ENCODE measurements at regions not wholly inside any gene's neighbourhood (a gene's known extent, or its start where the extent isn't known, plus 50 kb on each side); places are given as distances from the start of the nearest gene placed in this dataset.
"Not testable (repeated sequence)": the region's sequence is repeated elsewhere in the genome, so short reads cannot be mapped to it uniquely, and the experiment has no call there.

DNA sequence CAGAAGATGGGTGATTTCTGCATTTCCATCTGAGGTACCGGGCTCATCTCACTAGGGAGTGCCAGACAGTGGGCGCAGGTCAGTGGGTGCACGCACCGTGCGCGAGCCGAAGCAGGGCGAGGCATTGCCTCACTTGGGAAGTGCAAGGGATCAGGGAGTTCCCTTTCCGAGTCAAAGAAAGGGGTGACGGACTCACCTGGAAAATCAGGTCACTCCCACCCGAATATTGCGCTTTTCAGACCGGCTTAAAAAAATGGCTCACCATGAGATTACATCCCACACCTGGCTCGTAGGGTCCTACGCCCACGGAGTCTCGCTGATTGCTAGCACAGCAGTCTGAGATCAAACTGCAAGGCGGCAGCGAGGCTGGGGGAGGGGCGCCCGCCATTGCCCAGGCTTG is 194.0 kb downstream of the PARM1 start:
- FAIRE-seq; H3K36me3 ChIP-seq (ENCODE audit: control insufficient read depth in 2 of 2, extremely low read depth in 1 of 2, insufficient read depth in 2 of 2, low read length in 2 of 2); intact Hi-C loops (cut with micrococcal nuclease); H2AFZ ChIP-seq (ENCODE audit: low read depth, low read length); dilution Hi-C loops (cut with MboI; ENCODE audit: extremely low pct_ligation_motif_present, low sequenced_read_pairs); H3K9me3 ChIP-seq (replicated peaks; ENCODE audit: control insufficient read depth, insufficient read depth, low read length); H3K27ac ChIP-seq (ENCODE audit: insufficient read depth, low read depth, low read length); H3K4me1 ChIP-seq (ENCODE audit: control insufficient read depth, extremely low read depth, insufficient read depth, low read length); H4K20me1 ChIP-seq (replicated peaks; ENCODE audit: control insufficient read depth, extremely low read depth, insufficient read depth, low read length); H3K4me3 ChIP-seq (replicated peaks in 1 of 3; ENCODE audit: insufficient read depth in 1 of 3, low read depth in 1 of 3, low read length in 3 of 3); DNase-seq (ENCODE audit: low read depth, low spot score); H3K9me1 ChIP-seq (replicated peaks; ENCODE audit: control insufficient read depth, extremely low read depth, insufficient read depth, low read length); POLR2A ChIA-PET; H3K9ac ChIP-seq (replicated peaks; ENCODE audit: extremely low read depth, insufficient read depth, low read length); H3K4me2 ChIP-seq (ENCODE audit: insufficient read depth, low read length); H3K79me2 ChIP-seq (ENCODE audit: control insufficient read depth, insufficient read depth, low read length); BruUV-seq (replicated peaks); H3K27me3 ChIP-seq (ENCODE audit: control insufficient read depth in 2 of 2, insufficient read depth in 2 of 2, low read length in 2 of 2); CTCF ChIA-PET: not testable (repeated sequence)

- Histone ChIP-seq H3K9ac (replicated peaks; ENCODE audit: extremely low read depth, insufficient read depth, low read length) (no peak overlapping the region), H3K9me1 (replicated peaks; ENCODE audit: control insufficient read depth, extremely low read depth, insufficient read depth, low read length) (no peaks in the 10 kb centered on the region), H3K27ac (ENCODE audit: insufficient read depth, low read depth, low read length) (no peak overlapping the region), H3K4me3 (replicated peaks in 1 of 3; ENCODE audit: insufficient read depth in 1 of 3, low read depth in 1 of 3, low read length in 3 of 3) (no peak overlapping the region), H3K36me3 (ENCODE audit: control insufficient read depth in 2 of 2, extremely low read depth in 1 of 2, insufficient read depth in 2 of 2, low read length in 2 of 2) (no peaks in the 10 kb centered on the region), H3K4me1 (ENCODE audit: control insufficient read depth, extremely low read depth, insufficient read depth, low read length) (no peaks in the 10 kb centered on the region), H3K4me2 (ENCODE audit: insufficient read depth, low read length) (no peak overlapping the region), H4K20me1 (replicated peaks; ENCODE audit: control insufficient read depth, extremely low read depth, insufficient read depth, low read length) (no peaks in the 10 kb centered on the region), H2AFZ (ENCODE audit: low read depth, low read length) (no peak overlapping the region), H3K27me3 (ENCODE audit: control insufficient read depth in 2 of 2, insufficient read depth in 2 of 2, low read length in 2 of 2) (no peaks in the 10 kb centered on the region), H3K79me2 (ENCODE audit: control insufficient read depth, insufficient read depth, low read length) (no peaks in the 10 kb centered on the region), H3K9me3 (replicated peaks; ENCODE audit: control insufficient read depth, insufficient read depth, low read length) (no peaks in the 10 kb centered on the region)
- BruUV-seq (replicated peaks) = no TSS peak
- dilution Hi-C loops (cut with MboI; ENCODE audit: extremely low pct_ligation_motif_present, low sequenced_read_pairs) (no loop called here), intact Hi-C loops (cut with micrococcal nuclease) (no loop called here)
- CTCF ChIA-PET = no interaction called here
- FAIRE-seq (no peak), DNase-seq (ENCODE audit: low read depth, low spot score) (no peak)
- POLR2A ChIA-PET = no interaction called here
- TF ChIP-seq FOS (IDR thresholded peaks at IDR 0.05; ENCODE audit: borderline replicate concordance, insufficient read depth, low read length) = no peak
- no peak for TF ChIP-seq POLR2AphosphoS5 (IDR thresholded peaks at IDR 0.05; ENCODE audit: insufficient read depth, low read depth, low read length)
- no peak for TF ChIP-seq POLR2A (IDR thresholded peaks at IDR 0.05; ENCODE audit: low read depth, low read length)
- no peak for TF ChIP-seq GATA2 (IDR thresholded peaks at IDR 0.05; ENCODE audit: insufficient read depth, insufficient read length, low read depth, low read length)
- TF ChIP-seq MYC (IDR thresholded peaks at IDR 0.05; ENCODE audit: low read depth, low read length) = no peak
- no peak for TF ChIP-seq JUN (IDR thresholded peaks at IDR 0.05; ENCODE audit: borderline replicate concordance, insufficient read depth, insufficient read length, low read depth)
- TF ChIP-seq EZH2 (IDR thresholded peaks at IDR 0.05; ENCODE audit: borderline replicate concordance, low read depth, low read length, severe bottlenecking) = no peak
- TF ChIP-seq, protein P1, sequence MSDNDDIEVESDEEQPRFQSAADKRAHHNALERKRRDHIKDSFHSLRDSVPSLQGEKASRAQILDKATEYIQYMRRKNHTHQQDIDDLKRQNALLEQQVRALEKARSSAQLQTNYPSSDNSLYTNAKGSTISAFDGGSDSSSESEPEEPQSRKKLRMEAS (IDR thresholded peaks at IDR 0.05; ENCODE audit: insufficient read depth, insufficient read length) = no peak
- TF ChIP-seq CTCF (IDR thresholded peaks at IDR 0.05; ENCODE audit: extremely low read depth in 1 of 2, insufficient read depth in 1 of 2, low read depth in 1 of 2, low read length in 2 of 2) = no peak
These were observed 193.1 kb downstream of the PARM1 start for GRCh38 chr4:75126058-75126457.

All from endothelial cell of umbilical vein (primary cell).